GM21529 (cell line): ENCODE measurements at regions not wholly inside any gene's neighbourhood (a gene's known extent, or its start where the extent isn't known, plus 50 kb on each side); places are given as distances from the start of the nearest gene placed in this dataset.

ENCODE experiments used
- ATAC-seq: cut with Tn5 transposase; IDR thresholded peaks from one replicate; pipeline ENCODE4 v1.9.1; 2021; ENCODE audit not compliant: unreplicated experiment

DNA sequence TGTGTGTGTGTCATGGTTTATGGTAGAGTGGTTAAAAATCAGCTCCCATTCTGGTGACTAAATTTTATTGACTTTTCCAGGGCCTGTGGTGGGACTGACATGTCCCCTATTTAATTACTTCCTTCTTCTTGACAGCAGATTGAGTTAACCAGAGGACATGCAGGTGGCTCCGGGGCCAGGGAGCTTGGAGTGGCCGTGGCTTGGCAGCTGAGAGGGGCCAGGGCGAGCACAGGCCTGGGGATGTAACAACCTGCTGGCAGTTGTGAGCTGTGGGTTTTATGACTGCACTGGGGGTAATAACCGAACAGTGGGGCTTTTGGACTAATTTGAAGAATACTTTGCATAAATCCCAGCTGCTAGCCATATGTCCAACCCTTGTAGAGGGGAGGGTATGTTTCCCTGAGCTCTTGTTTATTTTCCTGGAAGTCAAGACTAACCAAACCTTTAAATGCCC is 186.0 kb downstream of the MID1IP1 start:
- ATAC-seq: no peak

DNA sequence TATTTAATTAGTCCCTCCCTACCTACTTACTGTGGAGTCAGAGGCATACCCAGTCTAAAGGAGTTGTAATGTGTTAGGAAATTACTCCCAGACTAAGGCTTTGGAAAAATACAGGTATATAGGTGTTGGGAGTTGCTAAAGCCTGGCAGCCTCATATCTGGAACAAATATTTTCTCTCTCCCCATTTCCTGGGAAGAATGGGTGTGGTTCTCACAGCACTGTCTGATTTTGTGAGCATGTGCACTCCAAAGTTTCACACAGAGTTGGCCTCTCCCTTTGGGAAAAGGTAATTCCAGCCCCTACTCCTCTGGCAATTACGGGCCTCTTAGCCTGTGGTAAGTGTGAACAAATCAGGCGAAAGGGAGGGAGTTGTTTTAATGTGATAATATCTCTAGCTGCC is 187.0 kb downstream of the MID1IP1 start:
- ATAC-seq: no peak

DNA sequence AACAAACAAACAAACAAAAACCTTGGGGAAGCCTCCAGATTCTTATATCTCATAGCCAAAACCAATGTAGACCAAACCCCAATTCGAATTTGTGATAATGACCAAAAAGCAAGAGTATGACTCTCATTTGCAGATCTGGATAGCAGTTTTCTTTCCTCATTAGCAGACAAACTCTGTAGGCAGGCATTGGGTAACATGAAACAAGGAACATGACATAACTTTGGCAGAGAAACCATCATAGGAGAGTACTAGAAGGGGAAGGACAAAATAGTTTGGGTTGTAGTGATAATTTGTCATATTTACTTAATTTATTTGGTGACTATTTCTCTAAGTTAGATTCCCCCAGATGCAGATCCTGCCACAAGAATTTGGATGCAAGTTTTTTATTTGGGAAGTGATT is 187.8 kb downstream of the MID1IP1 start:
- no peak for ATAC-seq

DNA sequence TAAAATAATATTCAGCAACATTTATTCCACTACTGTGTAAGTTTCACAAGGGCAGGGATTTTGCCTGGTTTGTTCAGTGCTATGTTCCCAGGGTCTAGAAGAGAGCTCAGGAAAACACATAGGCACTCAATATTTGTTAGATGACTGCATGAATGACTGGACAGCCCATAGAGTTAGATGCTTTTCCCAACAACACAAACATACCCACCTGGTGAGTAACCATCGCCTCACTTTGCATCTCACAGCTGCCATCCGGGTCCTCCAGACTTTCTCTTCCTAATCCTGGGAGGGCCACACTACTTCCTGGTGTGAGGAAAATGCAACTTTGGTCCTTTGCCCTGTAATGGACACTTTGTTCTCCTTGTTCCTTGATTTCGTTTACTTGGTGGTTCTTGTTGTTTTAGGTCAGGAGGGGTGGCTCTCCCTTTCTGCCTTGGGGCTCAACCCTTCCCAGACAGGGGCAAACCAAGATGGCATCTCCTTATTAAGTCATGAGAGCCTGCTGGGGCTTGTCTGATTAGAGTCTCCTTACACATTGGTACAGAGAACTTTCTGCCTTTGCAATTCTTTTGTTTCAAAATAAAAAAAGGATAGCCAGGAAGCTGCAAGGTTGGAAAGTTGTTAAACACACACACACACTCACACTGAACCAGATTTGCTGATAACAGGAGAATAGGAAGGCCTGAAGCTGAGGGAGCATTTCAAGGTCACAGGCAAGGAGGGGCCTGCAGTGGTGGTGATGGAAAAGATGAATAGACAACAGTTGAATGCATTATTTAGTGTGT is 190.6 kb downstream of the MID1IP1 start:
- ATAC-seq: no peak

GRCh38 chrX:38992441-38993096 is 191.3 kb downstream of the MID1IP1 start:
- ATAC-seq: no peak

GRCh38 chrX:38993500-38993899 is 192.2 kb downstream of the MID1IP1 start:
- ATAC-seq: no peak

GRCh38 chrX:38999099-38999498 is 197.8 kb downstream of the MID1IP1 start:
- ATAC-seq: no peak

- ATAC-seq: no peak
Observed at GRCh38 chrX:38999967-39000745, 198.9 kb downstream of the MID1IP1 start.

DNA sequence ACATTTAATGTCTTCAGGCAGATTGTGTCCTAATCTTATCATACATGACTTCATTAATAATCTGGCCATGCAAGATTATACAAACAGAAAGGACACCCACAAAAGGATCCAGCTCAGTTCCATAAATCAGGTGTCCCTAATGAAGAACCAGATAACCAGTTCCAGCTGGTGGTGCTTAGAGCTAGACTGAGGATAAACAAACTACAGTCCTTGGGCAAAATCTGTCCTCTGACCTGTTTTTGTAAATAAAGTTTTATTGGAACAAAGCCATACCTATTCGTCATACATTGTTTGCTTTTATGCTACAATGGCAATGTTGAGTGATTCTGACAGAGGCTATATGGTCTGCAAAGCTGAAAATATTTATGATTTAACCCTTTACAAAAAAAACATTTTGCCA is 199.5 kb downstream of the MID1IP1 start:
- ATAC-seq: no peak

DNA sequence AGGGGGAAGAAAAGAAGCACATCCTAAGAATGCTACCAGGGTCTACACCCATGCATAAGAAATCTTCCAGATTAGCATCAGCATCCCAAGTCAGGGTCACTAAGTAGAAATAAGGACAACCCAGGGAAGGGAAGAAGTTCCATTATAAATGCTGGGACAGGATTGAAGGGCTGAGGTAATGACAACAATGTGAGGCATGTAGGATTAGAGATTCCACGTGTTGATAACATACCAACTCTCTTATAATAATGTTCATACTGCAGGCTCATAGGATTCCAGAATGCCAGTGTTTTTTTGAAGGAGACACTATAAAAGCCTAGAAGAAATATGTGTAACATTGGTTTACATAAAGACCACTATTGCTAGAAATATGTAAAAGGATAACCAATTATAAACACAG is 201.2 kb downstream of the MID1IP1 start:
- ATAC-seq: no peak

- no peak for ATAC-seq
Observed at GRCh38 chrX:39008549-39008948, 207.3 kb downstream of the MID1IP1 start.

- no peak for ATAC-seq
Observed at GRCh38 chrX:39011454-39012221, 210.4 kb downstream of the MID1IP1 start.

- ATAC-seq: no peak
Observed at GRCh38 chrX:39012621-39013111, 211.4 kb downstream of the MID1IP1 start.

- no peak for ATAC-seq
Observed at GRCh38 chrX:39016556-39016955, 215.3 kb downstream of the MID1IP1 start.

DNA sequence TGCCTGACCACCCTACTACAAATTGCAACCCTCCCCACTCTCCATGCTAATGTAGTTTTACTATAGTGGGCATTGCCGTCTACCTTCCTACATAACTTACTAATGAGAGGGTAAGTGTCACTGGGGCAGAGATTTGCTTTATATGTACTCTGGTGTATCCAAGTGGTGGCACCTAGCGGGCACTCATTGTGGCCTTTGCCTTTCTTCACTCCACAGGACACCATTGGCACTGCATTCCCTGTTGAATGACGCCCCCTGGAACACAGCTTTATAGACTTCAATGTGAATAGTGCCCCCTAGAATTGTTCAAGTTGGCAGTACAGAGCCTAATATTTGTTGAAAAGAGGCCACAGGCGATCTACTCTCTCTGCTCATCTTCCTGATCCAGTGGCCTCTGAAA is 215.8 kb downstream of the MID1IP1 start:
- no peak for ATAC-seq

DNA sequence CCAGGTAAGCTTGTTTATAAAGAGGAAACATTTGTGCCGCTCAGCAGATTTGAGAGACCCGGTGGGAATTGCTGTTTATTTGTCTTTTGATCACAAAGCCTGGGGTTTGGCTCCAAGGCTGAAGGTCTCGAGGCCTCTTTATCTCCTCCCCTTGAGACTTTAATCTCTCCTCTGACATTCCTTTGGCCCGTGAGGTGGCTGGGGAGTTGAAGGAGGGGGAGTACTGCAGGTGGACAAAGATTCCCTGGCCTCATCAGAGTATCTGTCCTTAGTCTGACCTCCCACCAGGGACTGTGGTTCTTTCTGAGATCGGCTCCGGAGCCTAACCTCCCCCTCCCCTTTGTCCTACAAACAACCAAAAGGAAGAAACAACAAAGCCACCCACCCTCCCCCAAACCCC is 216.5 kb downstream of the MID1IP1 start:
- ATAC-seq: no peak

GRCh38 chrX:39018541-39018940 is 217.3 kb downstream of the MID1IP1 start:
- ATAC-seq: no peak

DNA sequence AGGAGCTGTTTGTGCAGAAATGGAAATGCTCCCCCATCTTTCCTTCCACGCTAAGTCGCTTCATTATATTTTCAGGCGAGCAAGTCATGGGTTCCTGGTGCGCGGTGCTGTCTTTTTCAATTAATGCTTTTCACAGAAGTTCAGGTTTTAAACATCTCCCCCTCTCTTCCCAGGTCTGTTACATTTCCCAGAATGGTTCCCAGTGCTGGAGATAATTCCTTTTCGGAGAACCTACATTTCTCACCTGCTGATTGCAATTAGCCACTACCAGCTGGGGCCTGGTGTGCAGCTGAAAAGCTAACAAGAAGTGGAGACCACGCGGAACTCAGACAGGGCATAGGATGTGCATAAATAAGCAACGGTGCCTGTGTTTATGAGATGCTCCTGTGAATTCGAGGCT is 217.8 kb downstream of the MID1IP1 start:
- no peak for ATAC-seq

- no peak for ATAC-seq
Observed at GRCh38 chrX:39020051-39020669, 218.9 kb downstream of the MID1IP1 start.

DNA sequence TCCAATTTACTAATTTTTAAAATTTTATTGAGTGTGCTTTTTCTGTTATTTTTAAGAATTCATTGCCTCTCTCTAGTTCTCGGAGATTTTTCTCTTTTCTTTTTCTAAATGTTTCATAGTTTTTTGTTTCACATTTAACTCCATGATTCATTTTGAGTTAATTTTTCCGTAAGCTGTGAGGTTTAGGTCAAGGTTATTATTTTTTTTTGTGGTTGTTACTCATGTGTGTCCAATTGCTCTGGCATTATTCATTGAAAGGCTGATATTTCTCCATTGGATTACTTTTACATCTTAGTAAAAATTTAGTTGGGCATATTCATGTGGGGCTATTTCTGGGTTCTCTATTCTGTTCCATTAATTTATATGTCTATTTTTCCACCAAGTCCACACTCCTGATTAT is 220.8 kb downstream of the MID1IP1 start:
- ATAC-seq: no peak
